ENCODE measurements at regions not wholly inside any gene's neighbourhood (a gene's known extent, or its start where the extent isn't known, plus 50 kb on each side); places are given as distances from the start of the nearest gene placed in this dataset.

GRCh38 chrX:96379951-96380350, 304.7 kb upstream of the DIAPH2 start:
- TF ChIP-seq MYC (IDR thresholded peaks at IDR 0.05; ENCODE audit: low read depth, low read length), result no peak
- no peak for TF ChIP-seq MAX (IDR thresholded peaks at IDR 0.05; ENCODE audit: low read depth, low read length)
- no peak for TF ChIP-seq CTCF (IDR thresholded peaks at IDR 0.05; ENCODE audit: low read depth, low read length)
- no peak for TF ChIP-seq POLR2A (IDR thresholded peaks at IDR 0.05; ENCODE audit: extremely low read depth, insufficient read length)
- no peak for DNase-seq (ENCODE audit: low read depth)

GRCh38 chrX:96382018-96382417, 302.6 kb upstream of the DIAPH2 start:
- TF ChIP-seq MYC (IDR thresholded peaks at IDR 0.05; ENCODE audit: low read depth, low read length) (no peak), MAX (IDR thresholded peaks at IDR 0.05; ENCODE audit: low read depth, low read length) (no peak), POLR2A (IDR thresholded peaks at IDR 0.05; ENCODE audit: extremely low read depth, insufficient read length) (no peak), CTCF (IDR thresholded peaks at IDR 0.05; ENCODE audit: low read depth, low read length) (no peak)
- no peak overlapping the region for H3K4me3 ChIP-seq (ENCODE audit: low read depth, low read length)
- DNase-seq (ENCODE audit: low read depth), result no peak

More at GRCh38 chrX:96379951-96380350, 304.7 kb upstream of the DIAPH2 start:
- no peak overlapping the region for H3K4me3 ChIP-seq (ENCODE audit: low read depth, low read length)

- no peak overlapping the region for H3K4me3 ChIP-seq (ENCODE audit: low read depth, low read length)
- DNase-seq (ENCODE audit: low read depth), result no peak
- TF ChIP-seq MYC (IDR thresholded peaks at IDR 0.05; ENCODE audit: low read depth, low read length), result no peak
- no peak for TF ChIP-seq MAX (IDR thresholded peaks at IDR 0.05; ENCODE audit: low read depth, low read length)
- no peak for TF ChIP-seq CTCF (IDR thresholded peaks at IDR 0.05; ENCODE audit: low read depth, low read length)
- no peak for TF ChIP-seq POLR2A (IDR thresholded peaks at IDR 0.05; ENCODE audit: extremely low read depth, insufficient read length)
Measured at GRCh38 chrX:96383428-96383827, 301.2 kb upstream of the DIAPH2 start.

- no peak for TF ChIP-seq MAX (IDR thresholded peaks at IDR 0.05; ENCODE audit: low read depth, low read length)
- no peak for TF ChIP-seq POLR2A (IDR thresholded peaks at IDR 0.05; ENCODE audit: extremely low read depth, insufficient read length)
- no peak for DNase-seq (ENCODE audit: low read depth)
- no peak overlapping the region for H3K4me3 ChIP-seq (ENCODE audit: low read depth, low read length)
Measured at GRCh38 chrX:96386325-96386724, 298.3 kb upstream of the DIAPH2 start.

- no peak for DNase-seq (ENCODE audit: low read depth)
- TF ChIP-seq MAX (IDR thresholded peaks at IDR 0.05; ENCODE audit: low read depth, low read length) (no peak), POLR2A (IDR thresholded peaks at IDR 0.05; ENCODE audit: extremely low read depth, insufficient read length) (no peak), MYC (IDR thresholded peaks at IDR 0.05; ENCODE audit: low read depth, low read length) (no peak), CTCF (IDR thresholded peaks at IDR 0.05; ENCODE audit: low read depth, low read length) (no peak)
Measured at GRCh38 chrX:96386981-96387380, 297.7 kb upstream of the DIAPH2 start.

GRCh38 chrX:96387801-96388200, 296.8 kb upstream of the DIAPH2 start:
- no peak overlapping the region for H3K4me3 ChIP-seq (ENCODE audit: low read depth, low read length)
- TF ChIP-seq MYC (IDR thresholded peaks at IDR 0.05; ENCODE audit: low read depth, low read length), result no peak
- DNase-seq (ENCODE audit: low read depth), result no peak

More at GRCh38 chrX:96386981-96387380, 297.7 kb upstream of the DIAPH2 start:
- no peak overlapping the region for H3K4me3 ChIP-seq (ENCODE audit: low read depth, low read length)
